SK-N-MC (cell line): ENCODE measurements at regions not wholly inside any gene's neighbourhood (a gene's known extent, or its start where the extent isn't known, plus 50 kb on each side); places are given as distances from the start of the nearest gene placed in this dataset.

Experiments used
- EZH2 ChIP-seq: fragments of 200-600 bp; sonication (generic); IDR thresholded peaks from one replicate; pipeline ENCODE4 v1.6.1; 2017; ENCODE audit warnings: antibody characterized with exemption
- FOXP2 ChIP-seq: optimal IDR thresholded peaks from 2 replicates; pipeline ENCODE3; 2011; ENCODE audit warnings: mild to moderate bottlenecking, moderate library complexity; ENCODE audit not compliant: insufficient read depth; ENCODE audit errors: extremely low read length, control extremely low read depth
- POLR2AphosphoS5 ChIP-seq: IDR thresholded peaks from 2 replicates; pipeline ENCODE4 v1.6.1; 2012; ENCODE audit warnings: mild to moderate bottlenecking, low read depth, low read length, borderline replicate concordance

DNA sequence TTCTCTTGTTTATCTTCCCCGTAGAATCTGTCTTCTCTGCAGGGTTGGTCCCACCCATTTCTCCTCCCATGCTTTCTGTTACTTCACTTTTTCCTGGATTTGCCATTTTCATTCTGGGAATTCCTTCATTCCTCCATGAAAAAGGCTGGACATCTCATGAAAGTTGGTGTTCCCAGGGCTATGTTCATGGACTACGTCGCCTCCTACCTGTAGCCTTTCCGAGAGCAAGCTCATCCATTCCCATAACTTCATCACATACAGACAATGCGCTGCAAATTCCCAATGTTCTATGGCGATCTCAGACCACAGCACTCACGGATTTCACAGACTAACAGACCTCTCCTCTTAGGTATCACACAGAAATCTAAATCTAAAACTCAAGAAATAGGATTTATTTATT lies 217.1 kb downstream of the EXOC5 start:
- no peak for TF ChIP-seq POLR2AphosphoS5
- TF ChIP-seq EZH2 = no peak
- no peak for TF ChIP-seq FOXP2
